ENCODE measurements at regions not wholly inside any gene's neighbourhood (a gene's known extent, or its start where the extent isn't known, plus 50 kb on each side); places are given as distances from the start of the nearest gene placed in this dataset.

- TF ChIP-seq, protein P1, sequence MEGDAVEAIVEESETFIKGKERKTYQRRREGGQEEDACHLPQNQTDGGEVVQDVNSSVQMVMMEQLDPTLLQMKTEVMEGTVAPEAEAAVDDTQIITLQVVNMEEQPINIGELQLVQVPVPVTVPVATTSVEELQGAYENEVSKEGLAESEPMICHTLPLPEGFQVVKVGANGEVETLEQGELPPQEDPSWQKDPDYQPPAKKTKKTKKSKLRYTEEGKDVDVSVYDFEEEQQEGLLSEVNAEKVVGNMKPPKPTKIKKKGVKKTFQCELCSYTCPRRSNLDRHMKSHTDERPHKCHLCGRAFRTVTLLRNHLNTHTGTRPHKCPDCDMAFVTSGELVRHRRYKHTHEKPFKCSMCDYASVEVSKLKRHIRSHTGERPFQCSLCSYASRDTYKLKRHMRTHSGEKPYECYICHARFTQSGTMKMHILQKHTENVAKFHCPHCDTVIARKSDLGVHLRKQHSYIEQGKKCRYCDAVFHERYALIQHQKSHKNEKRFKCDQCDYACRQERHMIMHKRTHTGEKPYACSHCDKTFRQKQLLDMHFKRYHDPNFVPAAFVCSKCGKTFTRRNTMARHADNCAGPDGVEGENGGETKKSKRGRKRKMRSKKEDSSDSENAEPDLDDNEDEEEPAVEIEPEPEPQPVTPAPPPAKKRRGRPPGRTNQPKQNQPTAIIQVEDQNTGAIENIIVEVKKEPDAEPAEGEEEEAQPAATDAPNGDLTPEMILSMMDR (IDR thresholded peaks at IDR 0.05), result no peak
- Histone ChIP-seq H3K27me3 (no peaks in the 10 kb centered on the region), H3K27ac (no peak overlapping the region), H3K36me3 (no peaks in the 10 kb centered on the region), H3K4me3 (ENCODE audit: low read depth in 1 of 2, low read length in 1 of 2) (no peak overlapping the region), H3K9me3 (no peaks in the 10 kb centered on the region), H3K4me1 (ENCODE audit: control insufficient read depth in 1 of 2, insufficient read depth in 1 of 2, low read depth in 1 of 2, low read length in 1 of 2) (no peaks in the 10 kb centered on the region)
Measured at GRCh38 chr6:20284672-20285071, 72.4 kb upstream of the MBOAT1 start.

GRCh38 chr6:20286968-20287565, 74.8 kb upstream of the MBOAT1 start:
- H3K36me3 ChIP-seq, result no peaks in the 10 kb centered on the region
- no peak overlapping the region for H3K4me3 ChIP-seq (ENCODE audit: low read depth in 1 of 2, low read length in 1 of 2)
- H3K27ac ChIP-seq, result no peak overlapping the region
- no peaks in the 10 kb centered on the region for H3K4me1 ChIP-seq (ENCODE audit: control insufficient read depth in 1 of 2, insufficient read depth in 1 of 2, low read depth in 1 of 2, low read length in 1 of 2)
- H3K9me3 ChIP-seq, result no peaks in the 10 kb centered on the region
- no peaks in the 10 kb centered on the region for H3K27me3 ChIP-seq
- TF ChIP-seq, protein P1 (IDR thresholded peaks at IDR 0.05), result no peak

- H3K4me3 ChIP-seq (ENCODE audit: low read depth in 1 of 2, low read length in 1 of 2), result no peak overlapping the region
- TF ChIP-seq, protein P1 (IDR thresholded peaks at IDR 0.05), result peak; percentile 88
- no peaks in the 10 kb centered on the region for H3K36me3 ChIP-seq
- no peak overlapping the region for H3K27ac ChIP-seq
- no peaks in the 10 kb centered on the region for H3K4me1 ChIP-seq (ENCODE audit: control insufficient read depth in 1 of 2, insufficient read depth in 1 of 2, low read depth in 1 of 2, low read length in 1 of 2)
- H3K9me3 ChIP-seq, result no peaks in the 10 kb centered on the region
- no peaks in the 10 kb centered on the region for H3K27me3 ChIP-seq
Measured at GRCh38 chr6:20291764-20292580, 79.7 kb upstream of the MBOAT1 start.

DNA sequence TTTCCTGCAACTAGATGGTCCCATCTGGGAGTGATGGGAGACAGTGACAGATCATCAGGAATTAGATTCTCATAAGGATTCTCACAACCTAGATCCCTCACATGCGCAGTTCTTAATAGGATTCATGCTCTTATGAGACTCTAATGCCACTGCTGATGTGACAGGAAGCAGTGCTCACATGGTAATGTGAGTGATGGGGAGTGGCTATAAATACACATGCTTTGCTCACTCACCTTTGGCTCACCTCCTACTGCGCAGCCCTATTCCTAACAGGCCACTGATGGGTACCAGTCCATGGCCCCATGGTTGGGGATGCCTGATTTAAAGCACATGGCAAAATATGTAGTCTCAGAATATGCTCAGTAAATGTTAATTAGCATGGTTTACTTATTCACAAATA, 80.6 kb upstream of the MBOAT1 start:
- no peak overlapping the region for H3K27ac ChIP-seq
- no peaks in the 10 kb centered on the region for H3K4me1 ChIP-seq (ENCODE audit: control insufficient read depth in 1 of 2, insufficient read depth in 1 of 2, low read depth in 1 of 2, low read length in 1 of 2)
- TF ChIP-seq, protein P1 (IDR thresholded peaks at IDR 0.05), result no peak
- no peaks in the 10 kb centered on the region for H3K27me3 ChIP-seq
- H3K9me3 ChIP-seq, result no peaks in the 10 kb centered on the region
- H3K4me3 ChIP-seq (ENCODE audit: low read depth in 1 of 2, low read length in 1 of 2), result no peak overlapping the region
- H3K36me3 ChIP-seq, result no peaks in the 10 kb centered on the region

GRCh38 chr6:20301256-20301655, 89.0 kb upstream of the MBOAT1 start:
- no peaks in the 10 kb centered on the region for H3K4me1 ChIP-seq (ENCODE audit: control insufficient read depth in 1 of 2, insufficient read depth in 1 of 2, low read depth in 1 of 2, low read length in 1 of 2)
- H3K27ac ChIP-seq, result no peak overlapping the region
- no peaks in the 10 kb centered on the region for H3K36me3 ChIP-seq
- H3K27me3 ChIP-seq, result no peaks in the 10 kb centered on the region
- TF ChIP-seq, protein P1 (IDR thresholded peaks at IDR 0.05), result no peak
- no peaks in the 10 kb centered on the region for H3K9me3 ChIP-seq
- H3K4me3 ChIP-seq (ENCODE audit: low read depth in 1 of 2, low read length in 1 of 2), result no peak overlapping the region
